BLaER1 treated with 17β-estradiol and CSF1 and Interleukin-3, amounts not matched to agents 10 nM and 100 nM (cell line): ENCODE measurements at regions not wholly inside any gene's neighbourhood (a gene's known extent, or its start where the extent isn't known, plus 50 kb on each side); places are given as distances from the start of the nearest gene placed in this dataset.

Experiments
- H3K27ac ChIP-seq, 11 experiments: shearing (Covaris generic); formaldehyde crosslinking; 2 replicates each; pipeline ENCODE4 v1.8.1; 2022
- H3K27me3 ChIP-seq, 11 experiments: shearing (Covaris generic); formaldehyde crosslinking; 2 replicates each; pipeline ENCODE4 v1.8.1; 2022
- H3K36me3 ChIP-seq, 11 experiments: shearing (Covaris generic); formaldehyde crosslinking; 2 replicates each; pipeline ENCODE4 v1.8.1; 2022
- H3K4me1 ChIP-seq, 10 experiments: shearing (Covaris generic); formaldehyde crosslinking; 2 replicates each; pipeline ENCODE4 v1.8.1; 2022
- H3K4me2 ChIP-seq, 11 experiments: shearing (Covaris generic); formaldehyde crosslinking; 2 replicates each; pipeline ENCODE4 v1.8.1; 2022
- H3K4me3 ChIP-seq, 10 experiments: shearing (Covaris generic); formaldehyde crosslinking; 2 replicates each; pipeline ENCODE4 v1.8.1; 2022
- H3K9ac ChIP-seq, 11 experiments: shearing (Covaris generic); formaldehyde crosslinking; 2 replicates each; pipeline ENCODE4 v1.8.1; 2022
- H3K9me3 ChIP-seq, 11 experiments: shearing (Covaris generic); formaldehyde crosslinking; replicated peaks in 1 of 11; 2 replicates each; pipeline ENCODE4 v1.8.1; 2022
- H4K20me1 ChIP-seq, 11 experiments: shearing (Covaris generic); formaldehyde crosslinking; 2 replicates each; pipeline ENCODE4 v1.8.1; 2022
- Cebpa-rat ChIP-seq, 11 experiments: shearing (Covaris generic); IDR thresholded peaks; 2 replicates each; pipeline ENCODE4 v1.8.1; 2022

DNA sequence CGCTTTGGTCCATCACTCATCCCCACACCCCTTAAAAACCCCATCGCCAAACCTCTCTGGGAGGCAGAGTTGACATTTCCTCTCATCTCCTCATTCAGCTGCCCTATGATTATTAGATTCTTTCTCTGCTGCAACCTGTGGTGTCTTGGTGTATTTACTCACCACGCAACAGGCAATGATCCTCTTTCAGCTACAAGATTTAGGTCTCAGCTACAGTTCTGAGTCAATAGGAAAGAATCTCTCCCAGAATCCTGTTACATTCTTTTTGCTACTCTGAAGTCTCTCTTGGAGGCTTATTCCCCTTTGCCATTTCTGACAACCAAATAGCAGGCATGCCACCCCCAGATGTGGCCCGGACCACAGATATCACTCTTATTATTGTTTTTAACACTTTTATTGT lies 468.3 kb upstream of the GYPC start:
- peaks cover 0 to 13% (median 0%) of the 10 kb centered on the region in 11 experiments; a peak in 3 of 22 replicates for H3K9me3 ChIP-seq
- no peak overlapping the region for H3K27ac ChIP-seq
- H3K9ac ChIP-seq: no peak overlapping the region
- no peak overlapping the region for H3K4me3 ChIP-seq
- H3K27me3 ChIP-seq: no peaks in the 10 kb centered on the region
- no peak for TF ChIP-seq Cebpa-rat (IDR thresholded peaks at IDR 0.05)
- H4K20me1 ChIP-seq: no peaks in the 10 kb centered on the region
- no peaks in the 10 kb centered on the region for H3K36me3 ChIP-seq
- 0 out of 20 replicates have a peak, but pooled peaks cover 0 to 6% (median 0%) of the 10 kb centered on the region in 10 experiments for H3K4me1 ChIP-seq
- H3K4me2 ChIP-seq: no peak overlapping the region

GRCh38 chr2:126189527-126189926 lies 466.4 kb upstream of the GYPC start:
- H3K4me2 ChIP-seq: no peak overlapping the region
- no peak overlapping the region for H3K9ac ChIP-seq
- TF ChIP-seq Cebpa-rat (IDR thresholded peaks at IDR 0.05): no peak
- no peak overlapping the region for H3K27ac ChIP-seq
- peaks cover 0 to 11% (median 0%) of the 10 kb centered on the region in 11 experiments; a peak in 3 of 22 replicates for H3K9me3 ChIP-seq
- H4K20me1 ChIP-seq: no peaks in the 10 kb centered on the region
- 0 out of 20 replicates have a peak, but pooled peaks cover 0 to 6% (median 0%) of the 10 kb centered on the region in 10 experiments for H3K4me1 ChIP-seq
- H3K4me3 ChIP-seq: no peak overlapping the region
- no peaks in the 10 kb centered on the region for H3K27me3 ChIP-seq
- no peaks in the 10 kb centered on the region for H3K36me3 ChIP-seq

DNA sequence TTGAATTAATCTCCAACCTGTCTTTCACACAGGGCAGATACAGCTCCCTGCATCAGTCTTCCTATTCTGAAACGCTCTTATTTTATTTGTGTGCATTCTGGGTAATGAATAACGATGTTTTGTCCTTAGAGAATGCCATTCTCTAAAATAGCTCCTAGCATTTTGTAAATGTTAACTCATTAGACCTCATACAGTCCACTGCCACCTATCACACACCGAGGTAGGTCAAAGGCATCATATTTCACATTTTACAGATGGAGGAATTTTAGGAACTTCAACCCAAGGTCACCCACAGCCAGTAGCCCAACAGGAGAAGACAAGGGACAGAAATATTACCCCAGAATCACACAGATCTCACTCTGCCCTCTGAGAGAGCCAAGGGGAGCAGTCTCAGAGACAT lies 455.4 kb upstream of the GYPC start:
- Histone ChIP-seq H3K4me3 (no peak overlapping the region), H3K9me3 (peaks cover 0 to 4% (median 0%) of the 10 kb centered on the region in 11 experiments; a peak in 1 of 22 replicates), H3K9ac (no peak overlapping the region), H3K4me1 (no peaks in the 10 kb centered on the region), H3K4me2 (no peak overlapping the region), H3K27ac (no peak overlapping the region), H3K27me3 (no peaks in the 10 kb centered on the region), H4K20me1 (no peaks in the 10 kb centered on the region), H3K36me3 (no peaks in the 10 kb centered on the region)
- TF ChIP-seq Cebpa-rat (IDR thresholded peaks at IDR 0.05): no peak

DNA sequence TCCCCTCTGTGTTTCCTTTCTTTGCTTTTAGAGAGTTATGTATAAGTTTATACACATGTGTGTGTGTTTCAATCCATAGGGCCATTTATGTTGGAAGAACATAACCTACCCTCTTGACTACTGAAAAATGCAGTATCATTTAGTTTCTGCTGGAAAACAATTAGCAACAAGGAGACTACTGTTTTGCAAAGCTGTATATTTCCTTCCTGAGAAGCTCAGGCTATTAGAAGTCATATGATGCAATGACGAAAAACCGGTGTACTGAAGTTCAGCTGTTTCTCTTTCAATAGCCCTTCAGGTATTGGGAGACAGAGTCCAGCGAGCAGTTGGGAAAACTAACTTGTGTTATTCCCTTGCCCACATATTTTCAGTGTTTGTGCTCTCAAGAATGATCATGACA lies 447.7 kb upstream of the GYPC start:
- H3K9me3 ChIP-seq: 0 out of 22 replicates have a peak, but pooled peaks cover 0 to 3% (median 0%) of the 10 kb centered on the region in 11 experiments
- H3K27me3 ChIP-seq: no peaks in the 10 kb centered on the region
- no peak overlapping the region for H3K4me3 ChIP-seq
- H3K4me1 ChIP-seq: no peaks in the 10 kb centered on the region
- H4K20me1 ChIP-seq: no peaks in the 10 kb centered on the region
- no peak overlapping the region for H3K9ac ChIP-seq
- no peak overlapping the region for H3K4me2 ChIP-seq
- no peak for TF ChIP-seq Cebpa-rat (IDR thresholded peaks at IDR 0.05)
- H3K36me3 ChIP-seq: no peaks in the 10 kb centered on the region
- H3K27ac ChIP-seq: no peak overlapping the region

GRCh38 chr2:126212735-126213134 lies 443.2 kb upstream of the GYPC start:
- Histone ChIP-seq H3K27me3 (no peaks in the 10 kb centered on the region), H3K9me3 (0 out of 22 replicates have a peak, but pooled peaks cover 0 to 2% (median 0%) of the 10 kb centered on the region in 11 experiments), H3K4me1 (no peaks in the 10 kb centered on the region), H4K20me1 (no peaks in the 10 kb centered on the region), H3K4me2 (no peak overlapping the region), H3K9ac (no peak overlapping the region), H3K27ac (no peak overlapping the region), H3K36me3 (no peaks in the 10 kb centered on the region), H3K4me3 (no peak overlapping the region)
- no peak for TF ChIP-seq Cebpa-rat (IDR thresholded peaks at IDR 0.05)

GRCh38 chr2:126219081-126219480 lies 436.9 kb upstream of the GYPC start:
- Histone ChIP-seq H3K36me3 (no peaks in the 10 kb centered on the region), H3K27me3 (no peaks in the 10 kb centered on the region), H3K4me1 (peaks cover 0 to 6% (median 0%) of the 10 kb centered on the region in 10 experiments; a peak in 4 of 20 replicates), H3K4me3 (no peak overlapping the region), H3K9ac (no peak overlapping the region), H3K9me3 (no peaks in the 10 kb centered on the region), H3K27ac (no peak overlapping the region), H3K4me2 (no peak overlapping the region), H4K20me1 (no peaks in the 10 kb centered on the region)
- no peak for TF ChIP-seq Cebpa-rat (IDR thresholded peaks at IDR 0.05)

- Histone ChIP-seq H3K27me3 (no peaks in the 10 kb centered on the region), H4K20me1 (no peaks in the 10 kb centered on the region), H3K9me3 (no peaks in the 10 kb centered on the region), H3K4me3 (no peak overlapping the region), H3K36me3 (no peaks in the 10 kb centered on the region), H3K4me1 (peaks cover 0 to 6% (median 0%) of the 10 kb centered on the region in 10 experiments; a peak in 4 of 20 replicates), H3K4me2 (no peak overlapping the region), H3K27ac (no peak overlapping the region), H3K9ac (no peak overlapping the region)
- TF ChIP-seq Cebpa-rat (IDR thresholded peaks at IDR 0.05): no peak
These were observed 435.6 kb upstream of the GYPC start for GRCh38 chr2:126220331-126220730.

DNA sequence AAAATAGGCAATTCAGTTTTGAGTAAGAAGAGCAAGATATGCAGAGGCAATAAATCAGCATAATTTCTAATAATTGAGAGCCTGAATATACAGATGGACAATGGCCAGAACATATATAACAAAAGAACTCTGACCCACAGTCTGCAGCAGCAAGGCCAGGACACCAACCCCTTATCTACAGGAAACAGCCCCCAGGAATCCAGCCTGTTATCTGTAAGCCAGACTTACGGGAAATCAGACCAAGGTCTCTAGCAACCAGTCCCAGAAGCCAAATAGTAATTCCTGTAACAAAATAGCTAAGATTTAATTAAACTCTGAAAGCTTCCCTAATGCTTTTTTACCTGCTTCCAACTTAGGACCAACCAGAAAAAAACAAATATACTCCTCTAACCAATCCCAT lies 434.5 kb upstream of the GYPC start:
- H3K4me1 ChIP-seq: peaks cover 0 to 6% (median 0%) of the 10 kb centered on the region in 10 experiments; a peak in 4 of 20 replicates
- no peak overlapping the region for H3K27ac ChIP-seq
- TF ChIP-seq Cebpa-rat (IDR thresholded peaks at IDR 0.05): no peak

DNA sequence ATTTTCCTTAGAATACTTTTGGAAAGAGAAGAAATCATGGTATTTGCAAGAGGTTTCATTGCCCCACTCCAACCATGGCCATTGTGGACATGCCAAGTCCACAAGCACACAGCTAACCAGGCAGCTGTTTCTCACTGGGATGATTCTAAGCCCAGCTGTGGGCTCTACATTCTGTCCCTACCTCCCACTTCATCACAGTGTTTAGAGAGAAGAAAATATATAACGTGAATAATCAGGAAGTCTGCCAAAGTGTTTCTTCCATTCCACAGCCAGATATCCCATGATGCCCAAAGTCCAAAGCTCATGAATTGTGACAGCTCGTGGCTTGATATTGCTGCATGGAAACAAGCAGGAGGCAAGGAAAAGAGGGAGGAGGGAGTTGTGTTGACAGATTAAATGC lies 433.7 kb upstream of the GYPC start:
- Histone ChIP-seq H3K4me3 (no peak overlapping the region), H3K9ac (no peak overlapping the region), H3K27me3 (no peaks in the 10 kb centered on the region), H4K20me1 (no peaks in the 10 kb centered on the region), H3K27ac (no peak overlapping the region), H3K9me3 (no peaks in the 10 kb centered on the region), H3K36me3 (no peaks in the 10 kb centered on the region), H3K4me1 (peaks cover 0 to 6% (median 0%) of the 10 kb centered on the region in 10 experiments; a peak in 4 of 20 replicates), H3K4me2 (no peak overlapping the region)
- TF ChIP-seq Cebpa-rat (IDR thresholded peaks at IDR 0.05): no peak

More for the DNA sequence above, 434.5 kb upstream of the GYPC start:
- no peaks in the 10 kb centered on the region for H4K20me1 ChIP-seq
- no peak overlapping the region for H3K9ac ChIP-seq
- H3K4me2 ChIP-seq: no peak overlapping the region
- no peaks in the 10 kb centered on the region for H3K36me3 ChIP-seq
- H3K9me3 ChIP-seq: no peaks in the 10 kb centered on the region
- H3K27me3 ChIP-seq: no peaks in the 10 kb centered on the region
- H3K4me3 ChIP-seq: no peak overlapping the region

GRCh38 chr2:126224776-126225175 lies 431.2 kb upstream of the GYPC start:
- Histone ChIP-seq H3K27me3 (no peaks in the 10 kb centered on the region), H4K20me1 (no peaks in the 10 kb centered on the region), H3K9ac (no peak overlapping the region), H3K9me3 (peaks cover 0 to 6% (median 0%) of the 10 kb centered on the region in 11 experiments; a peak in 1 of 22 replicates), H3K36me3 (no peaks in the 10 kb centered on the region), H3K4me1 (peaks cover 0 to 6% (median 0%) of the 10 kb centered on the region in 10 experiments; a peak in 4 of 20 replicates), H3K27ac (no peak overlapping the region), H3K4me3 (no peak overlapping the region), H3K4me2 (no peak overlapping the region)
- no peak for TF ChIP-seq Cebpa-rat (IDR thresholded peaks at IDR 0.05)
